Cerebellar nuclear complex (tissue), 1 donor: ENCODE measurements at regions not wholly inside any gene's neighbourhood (a gene's known extent, or its start where the extent isn't known, plus 50 kb on each side); places are given as distances from the start of the nearest gene placed in this dataset.
"Not testable (repeated sequence)": the region's sequence is repeated elsewhere in the genome, so short reads cannot be mapped to it uniquely, and the experiment has no call there.

Experiments used
- DNase-seq, 2 experiments: peaks; one replicate each; lab custom pipeline; 2025; lab: John Stamatoyannopoulos, UW

DNA sequence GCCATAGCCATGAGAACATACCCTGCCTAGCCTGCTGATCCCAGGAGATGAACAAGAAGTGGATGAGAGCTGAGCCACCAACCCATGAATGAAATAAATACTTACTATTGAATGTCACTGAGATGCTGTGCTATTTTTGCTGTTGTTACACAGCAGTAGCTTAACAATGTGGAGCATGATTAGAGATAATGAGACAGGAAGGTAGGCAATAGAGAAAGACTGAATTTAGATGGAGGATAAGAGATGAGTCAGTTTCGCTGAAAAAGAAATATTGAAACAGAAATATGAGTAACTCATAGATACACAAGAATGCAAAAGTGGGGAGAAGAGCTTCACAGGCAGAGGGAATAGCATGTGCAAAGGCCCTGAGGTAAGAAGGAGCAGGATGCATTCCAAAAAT is 94.9 kb upstream of the TOP1 start:
- no peak for DNase-seq

DNA sequence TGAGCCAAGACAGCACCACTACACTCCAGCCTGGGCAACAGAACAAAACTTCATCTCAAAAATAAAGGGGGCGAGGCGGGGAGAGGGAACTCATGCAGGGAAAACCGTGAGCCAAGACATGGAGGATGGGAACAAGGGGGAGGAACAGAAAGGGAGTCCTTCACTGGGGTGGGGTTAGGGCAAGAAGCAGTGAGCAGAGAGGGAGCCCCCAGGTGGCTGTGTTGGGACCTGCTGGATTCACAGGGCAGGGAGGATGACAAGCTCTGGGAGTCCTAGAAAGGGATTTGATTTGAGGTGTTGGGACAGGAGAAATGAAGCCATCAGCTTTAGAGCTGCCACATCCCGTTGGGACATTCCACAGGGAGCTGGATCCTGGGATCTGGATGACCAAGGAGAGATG is 90.6 kb upstream of the TOP1 start:
- no peak for DNase-seq

DNA sequence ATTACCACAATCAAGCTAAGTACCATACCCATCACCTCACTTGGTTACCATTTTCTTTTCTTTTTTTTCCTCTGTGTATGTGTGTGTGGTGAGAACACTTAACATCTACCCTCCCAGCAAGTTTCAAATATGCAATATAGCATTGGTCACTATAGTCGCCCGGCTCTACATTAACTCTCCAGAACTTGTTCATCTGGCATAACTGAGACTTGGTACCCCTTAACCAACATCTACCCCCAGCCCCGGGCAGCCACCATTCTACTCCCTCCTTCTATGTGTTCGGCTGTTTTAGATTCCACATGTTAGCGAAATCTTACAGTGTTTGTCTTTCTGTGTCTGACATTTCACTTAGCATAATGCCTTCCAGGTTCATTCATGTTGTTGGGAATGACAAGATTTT is 89.0 kb upstream of the TOP1 start:
- no peak for DNase-seq

DNA sequence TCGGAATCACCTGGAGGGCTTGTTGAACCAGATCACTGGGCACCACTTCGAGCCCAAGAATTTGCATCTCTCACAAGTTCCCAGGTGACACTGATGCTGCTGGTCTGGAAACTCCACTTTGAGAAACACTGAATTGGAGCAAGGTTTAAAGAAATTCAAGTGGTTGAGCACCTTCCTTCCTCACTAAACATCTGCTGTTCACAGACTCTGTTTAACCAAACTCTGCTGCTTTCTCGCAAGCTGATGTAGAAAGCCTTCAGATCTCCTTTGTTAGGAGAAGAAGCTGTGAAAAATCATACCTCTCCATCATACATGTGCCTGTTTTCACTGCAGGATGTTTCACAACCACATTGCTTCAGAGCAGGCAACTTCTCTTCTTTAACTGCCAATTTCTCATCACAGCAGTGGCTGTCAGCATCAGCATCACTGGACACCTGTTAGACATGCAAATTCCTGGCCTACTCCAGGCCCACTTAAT is 87.5 kb upstream of the TOP1 start:
- DNase-seq: no peak

DNA sequence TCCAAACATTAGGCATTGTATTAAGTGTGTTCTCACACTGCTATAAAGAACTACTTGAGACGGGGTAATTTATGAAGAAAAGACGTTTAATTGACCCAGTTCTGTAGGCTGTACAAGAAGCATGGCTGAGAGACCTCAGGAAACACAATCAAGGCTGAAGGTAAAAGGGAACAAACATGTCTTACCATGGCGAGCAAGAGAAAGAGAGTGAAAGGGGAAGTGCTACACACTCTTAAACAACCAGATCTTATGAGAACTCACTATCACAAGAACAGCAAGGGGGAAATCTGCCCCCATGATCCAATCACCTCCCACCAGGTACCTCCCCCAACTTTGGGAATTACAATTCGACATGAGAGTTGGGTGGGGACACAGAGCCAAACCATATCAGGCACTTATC is 86.6 kb upstream of the TOP1 start:
- no peak for DNase-seq

DNA sequence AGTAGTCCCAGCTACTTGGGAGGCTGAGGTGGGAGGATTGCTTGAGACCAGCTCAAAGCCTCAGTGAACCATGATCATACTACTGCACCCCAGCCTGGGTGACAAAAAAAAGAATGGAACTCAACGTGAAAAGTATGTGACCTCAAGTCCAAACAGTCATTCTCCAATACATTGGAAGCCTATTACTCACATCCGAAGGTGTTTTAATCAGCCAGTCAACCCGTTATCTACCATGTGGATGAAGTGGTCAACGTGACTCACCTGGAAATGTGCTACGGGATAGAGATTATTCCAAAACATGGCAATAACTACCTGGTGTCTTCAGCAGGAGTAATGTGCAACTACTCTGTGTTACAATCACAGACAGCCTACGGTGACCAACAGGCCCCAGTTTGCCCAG is 85.8 kb upstream of the TOP1 start:
- no peak for DNase-seq

DNA sequence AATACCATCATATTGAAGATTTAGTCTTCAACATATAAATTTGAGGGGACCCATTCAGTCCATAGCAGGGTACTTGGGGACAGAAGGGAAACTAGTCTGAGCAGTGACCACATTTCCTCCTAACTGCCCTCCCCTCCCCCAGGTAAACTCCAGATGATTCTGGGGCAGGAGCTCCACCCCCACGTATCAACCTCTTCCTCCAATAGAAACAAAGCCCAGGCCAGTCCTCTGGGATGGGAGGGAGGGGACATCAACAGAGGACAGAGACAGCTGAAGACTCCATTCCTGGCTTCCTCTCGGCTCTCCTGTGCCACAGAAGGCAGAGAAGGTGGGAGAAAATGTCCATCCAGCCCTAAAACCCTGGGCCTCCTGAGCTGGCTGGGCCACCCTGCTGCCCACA is 85.0 kb upstream of the TOP1 start:
- DNase-seq: no peak

DNA sequence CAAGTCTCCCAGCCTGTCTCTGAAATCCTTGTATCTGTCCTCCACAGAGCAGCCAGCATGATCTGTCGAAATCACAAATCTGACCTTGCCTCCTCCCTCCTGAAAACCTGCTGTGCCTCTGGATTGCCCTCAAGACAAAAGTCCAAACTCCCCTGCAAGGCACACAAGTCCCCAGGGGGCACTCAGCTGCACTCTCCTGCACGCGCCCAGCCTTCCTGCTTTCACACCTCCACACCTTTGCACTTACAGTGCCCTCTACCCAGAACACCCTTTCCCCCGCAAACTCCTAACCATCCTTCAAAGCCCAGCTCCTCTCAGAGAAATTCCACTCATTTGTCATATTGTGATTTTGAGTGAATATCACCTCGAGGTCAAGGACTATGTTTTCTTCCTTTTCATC is 83.4 kb upstream of the TOP1 start:
- no peak for DNase-seq

DNA sequence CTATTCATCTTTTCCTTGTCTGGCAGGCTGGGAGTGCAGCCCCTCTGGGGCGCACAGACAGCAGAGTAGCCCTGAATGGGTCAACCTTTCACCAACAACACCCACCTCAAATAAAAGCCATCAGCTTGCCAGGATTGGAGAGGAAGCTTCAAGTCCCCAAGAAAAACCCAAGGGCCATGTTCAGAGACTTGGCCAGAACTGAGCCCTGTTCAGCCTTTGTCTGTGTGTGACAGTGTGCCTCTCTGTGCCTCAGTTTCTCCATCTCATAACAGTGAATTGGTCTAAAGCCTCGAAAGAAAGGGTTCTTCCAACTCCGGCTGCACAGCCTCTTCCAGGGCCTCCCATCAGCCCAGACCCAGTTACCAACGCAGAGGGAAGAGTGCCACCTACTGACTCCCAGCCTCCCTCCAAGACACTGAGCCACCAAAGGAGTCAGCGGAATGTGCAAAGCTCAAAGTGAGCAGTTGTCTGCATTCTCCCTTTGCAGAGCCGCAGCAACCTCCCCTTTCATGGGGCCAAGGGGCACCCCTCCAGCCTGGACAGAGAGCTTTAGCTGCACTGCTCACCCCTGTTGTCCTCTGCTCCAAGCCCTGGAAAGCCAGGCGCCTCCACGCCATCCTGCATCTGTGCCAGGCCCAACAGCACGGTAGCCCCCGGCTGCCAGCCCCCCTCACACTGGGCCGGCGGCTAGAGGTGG is 82.7 kb upstream of the TOP1 start:
- no peak for DNase-seq

DNA sequence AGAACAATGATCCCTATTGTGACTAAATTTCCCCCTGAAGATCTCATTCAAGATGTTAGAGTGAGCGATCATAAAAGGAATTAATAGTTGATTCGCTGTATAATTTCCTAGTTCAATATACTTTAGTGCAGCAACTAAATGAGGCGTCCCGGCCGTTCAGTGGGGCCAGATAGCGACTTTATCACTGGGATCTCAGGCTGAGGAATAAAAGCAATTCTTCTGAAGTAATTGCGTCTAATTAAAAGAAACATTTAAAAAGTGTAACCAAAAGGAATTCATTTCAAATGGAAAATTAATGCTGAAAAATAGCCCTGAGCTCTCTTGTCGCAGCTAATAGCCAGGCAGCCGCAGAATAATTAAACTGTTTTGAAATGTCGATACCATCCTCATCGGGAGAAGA is 82.2 kb upstream of the TOP1 start:
- no peak for DNase-seq

DNA sequence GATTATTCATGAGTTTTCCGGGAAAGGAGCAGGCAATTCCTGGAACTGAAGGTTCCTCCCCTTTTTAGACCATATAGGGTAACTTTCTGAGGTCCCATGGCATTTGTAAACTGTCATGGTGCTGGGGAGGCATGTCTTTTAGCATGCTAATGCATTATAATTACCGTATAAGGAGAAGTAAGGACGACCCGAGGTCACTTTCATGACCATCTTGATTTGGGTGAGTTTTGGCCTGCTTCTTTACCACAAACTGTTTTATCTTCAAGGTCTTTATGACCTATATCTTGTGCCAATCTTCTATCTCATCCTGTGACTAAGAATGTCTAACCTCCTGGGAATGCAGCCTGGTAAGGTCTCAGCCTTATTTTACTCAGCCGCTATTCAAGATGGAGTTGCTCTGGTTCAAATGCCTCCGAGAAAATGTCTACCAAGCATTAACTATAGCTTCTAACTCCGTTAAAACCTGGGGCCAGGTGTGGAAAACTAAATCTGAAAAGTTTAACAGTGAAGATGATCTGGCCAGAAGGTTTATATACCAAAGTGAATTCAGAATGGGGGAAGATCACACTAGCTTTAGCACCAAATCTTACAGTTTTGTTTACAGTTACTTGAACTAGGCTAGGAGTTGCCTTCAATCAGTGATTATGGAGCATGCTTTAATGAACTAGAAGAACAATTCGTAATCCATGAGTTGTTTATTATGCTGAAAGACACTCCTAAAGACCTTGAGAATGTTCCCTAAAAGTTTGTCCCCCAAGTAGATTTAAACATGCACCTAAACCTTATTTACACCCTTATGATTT is 80.0 kb upstream of the TOP1 start:
- no peak for DNase-seq

DNA sequence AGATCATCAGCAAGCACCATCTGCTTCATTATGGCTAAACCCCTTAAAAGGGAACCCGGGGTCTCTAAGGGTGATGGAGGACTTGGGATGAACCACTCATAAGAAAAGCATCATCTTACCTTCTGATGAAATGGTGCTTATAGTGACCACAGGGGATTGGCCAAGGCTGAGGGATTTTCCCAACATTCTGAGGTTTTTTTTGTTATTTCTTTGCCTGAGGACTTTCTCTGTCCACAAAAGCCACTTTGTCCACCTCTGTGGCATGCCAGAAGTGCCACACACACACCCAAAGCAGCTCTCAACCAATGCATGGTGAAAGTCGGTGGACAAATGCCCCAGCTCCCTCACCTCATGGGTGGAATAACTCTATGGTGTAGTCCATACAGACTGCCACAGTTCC is 79.3 kb upstream of the TOP1 start:
- DNase-seq: no peak

DNA sequence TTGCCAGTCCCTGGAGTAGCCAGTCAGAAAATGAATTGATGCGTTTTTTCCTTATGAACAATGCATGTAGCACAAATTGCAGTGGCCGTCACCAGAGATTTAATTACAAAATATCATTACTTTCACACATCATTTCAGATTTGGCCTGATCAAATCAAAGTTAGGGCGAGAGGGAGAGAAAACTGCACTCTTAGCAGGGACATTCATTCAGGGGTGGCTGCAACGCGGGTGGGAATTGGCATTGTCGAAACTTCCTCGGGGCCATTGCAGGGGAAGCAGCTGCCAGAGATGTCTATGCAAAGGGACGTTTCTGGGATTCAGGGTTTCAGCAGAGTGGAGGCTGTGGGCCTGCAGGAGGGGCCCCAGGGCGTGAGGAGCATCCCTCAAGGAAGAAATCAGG is 76.5 kb upstream of the TOP1 start:
- no peak for DNase-seq

DNA sequence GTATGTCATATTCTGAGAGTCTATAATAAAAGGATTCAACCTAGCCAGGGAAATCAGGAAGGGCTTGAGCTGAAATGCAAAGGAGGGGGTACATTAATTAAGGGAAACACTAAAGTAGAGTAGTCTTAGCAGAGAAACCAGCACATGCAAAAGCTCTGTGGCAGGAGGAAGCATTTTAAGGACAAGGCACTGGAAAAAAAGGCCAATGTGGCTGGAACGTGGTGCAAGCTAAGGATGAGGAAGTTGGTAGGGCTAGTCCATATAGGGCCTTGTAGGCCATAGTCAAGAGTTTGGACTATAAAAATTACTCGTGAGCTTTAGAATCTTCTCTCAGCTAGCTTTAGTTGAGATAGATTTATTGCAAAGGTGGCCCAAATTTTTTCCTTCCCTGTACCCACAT is 75.2 kb upstream of the TOP1 start:
- no peak for DNase-seq

DNA sequence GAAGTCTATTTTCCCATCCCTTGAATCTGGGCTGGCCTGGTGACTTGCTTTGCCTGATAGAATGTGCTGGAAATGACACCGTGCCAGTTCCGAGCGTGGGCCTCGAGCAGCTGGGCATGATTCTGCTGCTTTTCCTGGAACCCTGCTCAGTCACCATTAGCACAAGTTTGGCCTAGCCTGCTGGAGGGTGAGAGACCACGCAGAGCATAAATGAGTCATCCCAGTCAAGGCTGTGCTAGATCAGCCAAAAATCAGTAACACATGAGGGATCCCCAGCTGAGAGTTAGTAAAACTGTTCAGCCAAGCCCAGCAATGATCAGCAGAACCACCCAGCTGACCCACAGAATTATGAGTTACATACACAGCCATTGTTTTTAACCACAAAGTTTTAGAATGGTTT is 74.8 kb upstream of the TOP1 start:
- DNase-seq: no peak

DNA sequence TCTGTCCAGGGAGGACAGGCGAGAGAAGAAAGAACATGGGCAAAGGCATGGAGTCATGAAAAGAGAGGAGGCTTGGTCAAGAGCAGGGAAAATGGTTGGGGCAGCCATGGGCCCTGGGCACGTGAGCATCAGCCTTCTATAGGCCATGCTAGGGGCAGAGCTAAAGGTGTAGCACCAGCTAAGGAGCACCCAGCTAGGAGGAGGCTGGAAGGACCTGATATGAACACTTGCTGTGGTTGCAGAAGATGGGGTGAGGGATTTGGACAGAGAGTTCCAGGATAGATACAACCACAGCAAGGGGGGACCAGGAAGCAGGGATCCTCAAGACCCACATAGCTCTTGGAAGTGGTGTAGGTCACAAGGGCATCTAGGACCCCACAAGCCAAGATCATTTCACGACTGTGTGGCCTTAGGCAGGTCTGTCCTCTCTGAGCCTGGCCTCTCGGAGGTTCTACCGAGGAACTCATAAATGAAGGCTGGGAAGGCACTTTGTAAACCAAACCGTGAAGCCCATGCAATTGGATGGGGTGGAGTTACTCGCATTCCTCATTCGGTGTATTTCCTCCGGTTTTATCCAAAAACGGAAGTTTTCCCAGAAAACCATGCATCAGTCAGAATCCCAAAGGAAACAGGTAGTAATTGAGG is 74.0 kb upstream of the TOP1 start:
- no peak for DNase-seq

DNA sequence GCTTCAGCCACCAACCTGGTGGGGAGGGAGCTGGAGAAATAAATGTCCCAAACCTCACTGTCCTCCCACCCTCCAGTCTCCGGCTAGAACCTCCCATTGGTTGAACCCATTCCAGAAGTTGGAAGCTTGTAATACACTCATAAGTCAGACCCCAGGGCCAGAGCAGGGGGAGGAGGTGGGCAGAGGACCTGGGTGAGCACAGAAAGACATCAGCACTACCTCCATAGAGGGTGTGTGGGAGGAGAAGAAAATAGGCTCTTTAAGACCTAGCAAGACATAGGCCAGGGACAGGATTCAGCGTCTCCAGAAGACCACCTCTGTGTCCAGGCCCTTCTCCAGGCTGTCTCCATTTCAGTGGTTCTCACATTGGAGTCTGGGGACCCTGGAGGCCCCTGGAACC is 73.3 kb upstream of the TOP1 start:
- DNase-seq: no peak

DNA sequence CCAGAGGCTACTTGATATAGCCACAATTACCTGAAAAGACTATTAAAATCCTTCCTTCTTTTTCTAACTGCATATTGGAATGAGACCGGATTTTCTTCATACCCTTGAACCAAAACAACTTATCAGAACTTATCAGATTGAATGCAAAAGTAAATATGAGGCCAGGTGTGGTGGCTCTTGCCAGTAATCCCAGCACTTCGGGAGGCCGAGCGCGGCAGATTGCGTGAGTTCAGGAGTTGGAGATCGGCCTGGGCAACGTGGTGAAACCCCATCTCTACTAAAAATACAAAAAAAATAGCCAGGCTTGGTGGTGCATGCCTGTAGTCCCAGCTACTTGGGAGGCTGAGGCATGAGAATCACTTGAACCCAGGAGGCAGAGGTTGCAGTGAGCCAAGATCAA is 72.8 kb upstream of the TOP1 start:
- not testable (repeated sequence) for DNase-seq

DNA sequence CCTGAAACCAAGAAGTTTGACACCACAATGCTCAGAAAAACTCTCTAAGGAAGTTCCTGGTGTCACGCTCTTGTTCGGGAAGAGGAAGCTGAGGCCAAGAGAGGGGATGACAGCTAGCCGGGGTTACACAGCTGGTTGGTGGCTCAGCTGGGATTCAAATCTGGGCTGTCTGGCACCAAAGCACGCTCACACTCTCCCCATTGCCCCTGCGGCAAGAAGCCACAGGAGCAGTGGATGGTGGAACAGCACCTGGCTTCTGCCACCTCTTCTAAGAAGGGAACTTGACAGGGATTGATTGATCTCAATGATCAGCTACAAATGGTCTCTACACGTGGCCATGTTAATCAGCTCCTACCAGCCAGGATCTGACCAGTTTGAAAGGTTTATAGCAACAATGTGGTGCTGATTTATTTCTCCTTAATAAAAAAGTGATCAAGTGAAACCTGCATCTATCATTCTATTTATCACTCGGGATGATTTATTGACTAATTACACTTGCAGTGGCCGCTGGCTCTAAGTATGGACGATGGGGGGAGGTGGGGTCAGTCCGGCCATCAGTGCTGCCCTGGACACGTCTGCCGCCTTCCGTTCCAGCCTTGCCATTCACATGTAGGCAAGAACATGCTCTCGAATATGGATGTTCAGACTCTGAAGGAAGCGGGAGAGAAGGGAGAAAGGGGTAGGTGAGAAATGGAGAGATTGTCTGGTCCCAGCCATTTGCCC is 71.9 kb upstream of the TOP1 start:
- DNase-seq: no peak

DNA sequence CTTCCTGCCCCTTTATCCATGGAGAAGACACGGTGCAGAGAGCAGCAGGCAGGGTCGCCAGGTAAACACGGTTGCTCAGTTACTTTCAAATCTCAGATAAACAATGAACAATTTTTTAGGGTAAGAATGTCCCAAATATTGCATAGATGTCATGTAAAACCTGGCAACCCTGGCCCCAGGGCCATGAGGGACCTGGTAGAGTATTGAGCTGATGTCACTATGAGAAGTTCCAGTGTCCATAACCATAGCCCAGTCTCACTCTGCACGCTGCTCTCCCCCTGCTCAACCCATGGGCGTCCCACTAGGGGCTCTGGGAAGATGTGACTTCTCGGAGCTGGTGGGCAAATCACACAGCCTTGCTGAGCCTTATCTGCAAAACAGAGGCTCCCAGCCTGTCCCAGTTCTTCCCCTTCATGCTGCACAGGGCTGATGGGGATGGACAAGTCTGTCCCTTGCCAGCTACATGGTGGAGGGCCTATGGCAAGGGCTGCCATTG is 71.3 kb upstream of the TOP1 start:
- no peak for DNase-seq

DNA sequence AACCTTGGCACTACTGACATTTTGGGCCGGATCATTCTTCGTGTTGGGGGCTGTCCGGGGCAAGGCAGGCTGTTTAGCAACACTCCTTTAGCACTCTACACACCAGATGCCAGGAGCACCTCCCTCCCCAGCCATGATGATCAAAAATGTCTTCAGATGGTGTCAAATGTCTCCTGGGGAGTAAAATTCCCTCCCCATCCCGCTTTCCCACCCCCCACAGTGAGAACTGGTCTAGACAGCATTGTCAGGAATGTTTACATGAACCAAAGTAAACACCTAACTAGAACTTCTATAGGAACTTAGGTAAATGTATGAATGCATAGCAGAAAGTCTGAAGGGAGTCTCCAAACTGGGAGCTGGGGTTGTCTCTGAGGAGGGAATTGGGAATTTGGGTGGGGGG is 70.0 kb upstream of the TOP1 start:
- DNase-seq: no peak

DNA sequence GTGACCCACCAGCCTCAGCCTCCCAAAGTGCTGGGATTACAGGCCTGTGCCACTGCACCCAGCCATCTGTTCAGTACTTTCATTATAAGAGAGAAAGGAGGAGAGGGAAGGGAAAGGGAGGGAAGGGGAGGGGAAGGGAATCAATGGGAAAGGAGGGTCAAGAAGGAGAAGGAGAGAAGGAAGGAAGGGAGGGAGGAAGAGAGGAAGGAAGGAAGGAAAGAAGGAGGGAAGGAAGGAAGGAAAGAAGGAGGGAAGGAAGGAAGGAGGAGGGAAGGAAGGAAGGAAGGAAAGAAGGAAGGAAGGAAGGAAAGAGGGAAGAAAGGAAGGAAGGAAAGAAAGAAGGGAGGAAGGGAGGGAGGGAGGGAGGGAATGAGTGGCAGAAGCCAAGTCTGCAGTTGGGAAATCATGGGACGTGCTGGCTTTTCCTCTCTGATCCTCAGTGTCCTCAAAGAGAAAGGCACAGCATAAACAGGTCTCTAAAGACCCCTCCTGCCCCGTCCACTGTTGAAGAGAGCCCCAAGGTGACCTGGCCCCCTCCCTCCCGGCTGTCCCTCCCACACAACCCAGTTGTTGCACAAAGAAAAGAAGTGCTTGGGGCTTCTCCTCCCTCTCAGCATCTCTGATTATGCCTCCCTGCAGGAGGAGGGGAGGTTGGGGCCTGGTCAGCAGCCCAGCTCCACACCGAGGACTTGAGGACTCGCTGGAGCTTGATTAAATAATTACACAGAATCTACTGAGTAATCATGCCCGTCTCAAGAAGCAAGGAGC is 69.1 kb upstream of the TOP1 start:
- DNase-seq: no peak
